Keratinocyte (primary cell): ENCODE measurements at regions not wholly inside any gene's neighbourhood (a gene's known extent, or its start where the extent isn't known, plus 50 kb on each side); places are given as distances from the start of the nearest gene placed in this dataset.
"Not testable (repeated sequence)": the region's sequence is repeated elsewhere in the genome, so short reads cannot be mapped to it uniquely, and the experiment has no call there.

Experiments
- CTCF ChIP-seq, 3 experiments: IDR thresholded peaks in 1 of 3; conservative IDR thresholded peaks in 1 of 3; optimal IDR thresholded peaks in 1 of 3; 2 replicates in 2 of 3; 3 replicates in 1 of 3; pipeline versions ENCODE3 to v1.5.1; 2011; ENCODE audit warnings: low read length in 3 of 3, mild to moderate bottlenecking in 3 of 3, moderate library complexity in 2 of 3, control low read depth in 1 of 3, inconsistent platforms in 1 of 3; ENCODE audit not compliant: insufficient read depth in 2 of 3; ENCODE audit errors: extremely low read depth in 1 of 3
- EZH2 ChIP-seq: IDR thresholded peaks from one replicate; pipeline ENCODE4 v1.6.1; 2012; ENCODE audit warnings: inconsistent platforms, mild to moderate bottlenecking, low read length, moderate library complexity

DNA sequence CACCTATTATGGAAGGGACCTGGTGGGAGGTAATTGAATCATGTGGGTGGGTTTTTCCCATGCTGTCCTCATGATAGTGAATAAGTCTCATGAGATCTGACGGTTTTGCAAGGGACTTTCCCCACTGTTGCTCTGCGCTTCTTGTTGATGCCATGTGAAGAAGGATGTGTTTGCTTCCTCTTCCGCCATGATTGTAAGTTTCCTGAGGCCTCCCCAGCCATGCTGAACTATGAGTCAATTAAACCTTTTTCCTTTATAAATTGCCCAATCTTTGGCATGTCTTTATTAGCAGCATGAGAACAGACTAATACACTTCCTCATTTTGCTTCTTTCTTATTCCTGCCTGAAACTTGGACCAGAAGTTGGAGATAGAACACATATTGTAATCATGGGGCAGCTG, 396.2 kb downstream of the ATP23 start:
- TF ChIP-seq CTCF (optimal IDR thresholded peaks at IDR 0.05 in 1 of 3, IDR thresholded peaks at IDR 0.05 in 1 of 3, conservative IDR thresholded peaks at IDR 0.05 in 1 of 3; ENCODE audit: extremely low read depth in 1 of 3, insufficient read depth in 2 of 3, low read length in 3 of 3); EZH2: not testable (repeated sequence)
